Activated CD4-positive, CD25-positive, alpha-beta regulatory T cell treated with anti-CD3 and anti-CD28 coated beads, Interleukin-2, amount 50 U/mL, for 72 hours (primary cell): ENCODE measurements at regions not wholly inside any gene's neighbourhood (a gene's known extent, or its start where the extent isn't known, plus 50 kb on each side); places are given as distances from the start of the nearest gene placed in this dataset.
"Not testable (repeated sequence)": the region's sequence is repeated elsewhere in the genome, so short reads cannot be mapped to it uniquely, and the experiment has no call there.

ENCODE experiments used
- DNase-seq: peaks from one replicate; pipeline ENCODE4 v3.0.0; 2021

GRCh38 chr7:106522696-106523095, 138.3 kb downstream of the CCDC71L start:
- no peak for DNase-seq

- DNase-seq, result no peak
Observed at GRCh38 chr7:106521541-106521940, 139.4 kb downstream of the CCDC71L start.

GRCh38 chr7:106520962-106521514, 139.9 kb downstream of the CCDC71L start:
- no peak for DNase-seq

DNA sequence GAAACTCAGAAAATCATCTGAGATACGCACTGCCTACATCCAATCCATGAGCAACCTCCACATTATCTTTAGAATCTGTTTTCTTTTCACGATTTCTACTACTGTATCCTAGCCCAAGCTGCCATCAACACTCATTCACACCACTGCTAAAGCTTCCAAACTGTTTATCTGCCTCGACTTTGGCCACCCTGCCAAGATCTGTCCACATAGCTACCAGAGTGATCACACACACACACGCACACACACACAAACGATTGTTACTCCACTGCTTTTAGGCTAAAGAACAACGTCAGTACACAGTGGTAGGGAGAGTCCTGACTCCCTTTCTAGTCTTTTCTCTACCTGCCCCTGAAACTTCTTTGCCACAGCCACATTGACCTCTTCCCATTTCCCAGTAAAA, 142.0 kb downstream of the CCDC71L start:
- DNase-seq, result no peak

DNA sequence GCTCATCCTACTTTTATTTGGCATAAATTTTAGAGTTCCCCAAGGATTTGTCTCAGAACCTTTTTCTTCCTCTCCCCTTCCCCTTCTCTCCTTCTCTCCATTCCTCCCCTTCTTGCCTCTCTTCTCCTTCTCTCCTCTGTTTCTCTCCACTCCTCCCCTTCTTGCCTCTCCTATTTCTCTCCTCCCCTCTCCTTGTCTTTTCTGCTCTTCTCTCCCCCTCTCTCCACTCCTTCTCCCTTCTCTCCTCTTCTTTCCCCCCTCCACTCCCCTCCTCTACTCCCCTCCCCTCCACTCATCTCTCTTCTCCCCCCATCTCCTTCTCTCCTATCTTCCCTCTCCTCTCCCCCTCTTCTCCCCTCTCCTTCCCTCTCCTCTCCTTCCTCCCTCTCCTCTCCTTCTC, 142.7 kb downstream of the CCDC71L start:
- no peak for DNase-seq

DNA sequence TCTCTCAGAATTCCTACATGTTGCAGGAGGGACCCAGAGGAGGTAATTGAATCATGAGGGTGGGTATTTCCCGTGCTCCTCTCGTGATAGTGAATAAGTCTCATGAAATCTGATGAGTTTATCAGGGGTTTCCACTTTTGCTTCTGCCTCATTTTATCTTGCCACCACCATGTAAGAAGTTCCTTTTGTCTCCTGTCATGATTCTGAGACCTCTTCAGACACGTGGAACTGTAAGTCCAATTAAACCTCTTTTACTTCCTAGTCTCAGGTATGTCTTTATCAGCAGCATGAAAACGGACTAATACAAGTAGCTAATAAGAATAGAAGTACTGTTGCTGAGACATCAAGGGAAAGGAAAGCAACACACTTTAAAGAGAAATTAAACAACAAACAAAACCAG, 143.4 kb downstream of the CCDC71L start:
- DNase-seq, result no peak

DNA sequence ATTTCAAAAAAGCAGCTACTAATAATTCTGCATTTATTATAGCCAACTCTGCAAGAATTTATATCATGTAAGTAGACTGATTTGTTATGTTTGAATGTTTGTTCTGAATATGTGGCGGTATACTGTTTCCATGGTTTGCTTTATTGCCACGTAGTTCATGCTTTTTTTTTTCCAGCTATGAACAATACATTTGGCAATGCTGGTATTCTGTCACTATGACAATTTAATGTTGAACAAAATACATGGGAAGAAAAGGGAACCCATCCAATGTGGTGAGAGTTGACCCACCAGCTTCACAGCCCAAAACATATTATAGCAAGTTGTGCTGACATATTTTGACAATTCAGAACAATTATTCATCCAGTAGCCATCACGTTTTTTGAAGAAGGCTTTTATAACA, 145.6 kb downstream of the CCDC71L start:
- DNase-seq, result no peak

GRCh38 chr7:106514881-106515280, 146.1 kb downstream of the CCDC71L start:
- DNase-seq, result no peak

- DNase-seq, result no peak
Observed at GRCh38 chr7:106512217-106512616, 148.7 kb downstream of the CCDC71L start.

DNA sequence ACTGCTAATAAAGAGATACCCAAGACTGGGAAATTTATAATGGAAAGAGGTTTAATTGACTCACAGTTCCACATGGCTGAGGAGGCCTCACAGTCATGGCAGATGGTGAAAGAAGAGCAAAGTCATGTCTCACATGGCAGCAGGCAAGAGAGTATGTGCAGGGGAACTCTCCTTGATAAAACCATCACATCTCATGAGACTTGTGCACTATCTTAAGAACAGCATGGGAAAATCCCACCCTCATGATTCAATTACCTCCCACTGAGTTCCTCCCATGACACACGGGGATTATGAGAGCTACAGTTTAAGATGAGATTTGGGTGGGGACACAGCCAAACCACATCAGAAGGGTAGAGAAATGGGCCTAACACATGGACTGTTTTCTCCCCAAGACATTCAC, 156.3 kb downstream of the CCDC71L start:
- DNase-seq, result no peak

- DNase-seq, result no peak
Observed at GRCh38 chr7:106504207-106504606, 156.8 kb downstream of the CCDC71L start.

- DNase-seq, result no peak
Observed at GRCh38 chr7:106503626-106504025, 157.3 kb downstream of the CCDC71L start.

DNA sequence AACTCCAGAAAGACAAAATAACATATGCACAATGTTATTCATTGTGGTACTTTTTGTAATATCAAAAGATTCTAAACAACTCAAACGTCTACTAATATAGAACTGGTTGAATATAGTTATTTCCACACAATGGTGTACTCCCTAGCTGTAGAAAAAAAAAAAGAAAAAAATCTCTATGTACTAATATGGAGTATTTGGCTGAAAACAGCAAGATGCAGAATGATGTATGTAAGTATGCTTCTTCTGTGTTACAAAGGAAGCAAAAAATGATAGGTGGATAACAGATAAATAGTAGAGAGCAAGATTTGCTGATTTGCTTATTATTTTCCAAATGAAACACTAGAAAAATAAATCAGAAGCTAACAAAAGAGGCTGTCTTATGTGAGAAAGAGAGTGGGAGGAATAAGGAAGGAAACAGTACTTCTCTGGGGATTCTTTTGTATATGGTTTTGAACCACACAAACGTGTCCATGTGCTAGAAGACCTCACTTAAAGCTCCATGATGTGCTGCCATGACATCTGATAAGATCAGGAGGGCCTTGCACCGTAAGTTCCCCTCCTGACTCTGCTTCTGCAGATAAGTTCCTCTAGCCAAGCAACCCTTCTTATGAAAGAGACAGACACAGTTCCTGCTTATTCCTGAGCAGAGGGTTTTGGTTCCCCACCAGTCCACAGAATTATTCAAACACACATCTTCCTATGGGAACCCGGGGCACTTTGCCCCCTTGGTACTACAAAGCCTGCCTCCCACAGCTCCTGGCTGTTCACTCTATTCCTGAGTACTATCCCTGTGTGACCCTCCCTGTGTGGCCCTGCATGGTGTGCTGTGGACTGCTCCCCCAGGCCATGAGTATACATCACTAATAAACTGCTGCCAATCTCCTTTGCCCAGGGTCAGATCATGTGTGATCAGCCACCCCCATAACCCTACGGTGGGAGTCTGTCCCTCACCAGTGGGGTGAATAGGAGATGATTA, 159.1 kb downstream of the CCDC71L start:
- no peak for DNase-seq

DNA sequence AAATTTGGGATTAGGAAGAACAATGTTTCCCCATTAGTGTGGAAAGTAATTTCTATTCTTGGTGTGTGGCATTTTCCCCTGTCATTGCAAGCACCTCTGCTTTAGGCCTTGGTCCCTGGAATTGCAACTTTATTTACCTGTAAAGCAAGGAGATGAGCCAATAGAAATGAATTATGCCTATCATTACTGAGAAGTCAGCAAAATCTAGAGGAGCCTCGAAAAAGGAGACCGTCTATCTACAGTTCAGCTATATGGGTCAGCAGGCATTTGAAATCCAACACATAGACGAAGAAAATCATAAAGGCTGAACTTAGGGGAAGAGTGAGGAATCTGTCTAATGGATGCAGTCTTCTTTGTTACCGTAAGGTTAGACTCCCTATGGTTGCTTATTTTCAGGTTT, 161.1 kb downstream of the CCDC71L start:
- no peak for DNase-seq

DNA sequence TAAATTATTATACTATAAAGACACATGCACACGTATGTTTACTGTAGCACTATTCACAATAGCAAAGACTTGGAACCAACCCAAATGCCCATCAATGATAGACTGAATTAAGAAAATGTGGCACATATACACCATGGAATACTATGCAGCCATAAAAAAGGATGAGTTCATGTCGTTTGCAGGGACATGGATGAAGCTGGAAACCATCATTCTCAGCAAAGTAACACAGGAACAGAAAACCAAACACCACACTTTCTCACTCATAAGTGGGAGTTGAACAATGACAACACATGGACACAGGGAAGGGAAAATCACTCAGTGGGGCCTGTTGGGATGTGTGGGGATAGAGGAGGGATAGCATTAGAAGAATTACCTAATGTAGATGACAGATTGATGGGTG, 163.0 kb downstream of the CCDC71L start:
- not testable (repeated sequence) for DNase-seq

GRCh38 chr7:106493041-106493731, 167.8 kb downstream of the CCDC71L start:
- no peak for DNase-seq

- DNase-seq, result no peak
Observed at GRCh38 chr7:106488465-106488864, 172.5 kb downstream of the CCDC71L start.

GRCh38 chr7:106487892-106488291, 173.1 kb downstream of the CCDC71L start:
- DNase-seq, result no peak

DNA sequence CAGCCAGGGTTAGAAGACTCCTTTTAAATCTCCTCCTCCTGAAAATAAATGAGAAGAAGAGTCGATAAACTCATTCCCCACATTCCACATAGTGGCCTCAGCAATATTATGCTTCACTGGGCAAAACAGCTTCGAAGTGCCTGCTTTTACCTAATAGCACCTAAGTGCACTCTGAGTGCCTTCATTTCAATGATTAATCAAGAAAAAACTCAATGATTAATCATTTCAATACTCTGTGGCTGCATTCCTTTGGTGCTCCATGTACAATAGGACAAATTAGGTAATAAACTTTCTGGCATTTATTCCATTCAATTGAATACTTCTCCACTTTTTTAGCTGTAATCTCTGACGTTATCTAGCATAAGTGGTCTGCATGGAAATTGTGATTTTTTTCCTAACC, 174.6 kb downstream of the CCDC71L start:
- no peak for DNase-seq

- DNase-seq, result no peak
Observed at GRCh38 chr7:106485919-106486318, 175.0 kb downstream of the CCDC71L start.

DNA sequence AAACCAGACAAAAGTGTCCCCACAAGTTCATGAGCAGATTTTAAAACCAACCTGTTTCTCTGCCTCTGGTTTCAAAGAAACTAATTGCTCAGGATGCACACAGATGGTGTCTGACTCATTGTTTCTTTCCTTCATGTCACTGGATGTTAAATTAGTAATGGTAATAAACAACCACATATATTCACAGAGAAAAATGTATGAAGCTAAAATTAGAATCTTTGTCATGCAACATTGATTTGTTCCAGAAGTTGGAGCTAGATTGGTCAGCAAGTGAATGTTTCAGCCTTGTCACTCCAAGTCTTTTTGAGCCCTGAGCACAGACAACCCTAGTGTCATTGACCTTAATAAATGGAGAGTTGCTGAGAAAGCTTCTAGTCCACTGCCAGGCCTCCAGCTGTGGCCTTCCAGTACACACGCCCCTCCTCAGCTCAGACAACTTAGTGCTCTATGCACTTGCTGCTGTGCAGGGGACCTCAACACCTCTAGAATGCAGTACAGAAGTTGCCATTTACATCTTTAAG, 175.9 kb downstream of the CCDC71L start:
- no peak for DNase-seq

DNA sequence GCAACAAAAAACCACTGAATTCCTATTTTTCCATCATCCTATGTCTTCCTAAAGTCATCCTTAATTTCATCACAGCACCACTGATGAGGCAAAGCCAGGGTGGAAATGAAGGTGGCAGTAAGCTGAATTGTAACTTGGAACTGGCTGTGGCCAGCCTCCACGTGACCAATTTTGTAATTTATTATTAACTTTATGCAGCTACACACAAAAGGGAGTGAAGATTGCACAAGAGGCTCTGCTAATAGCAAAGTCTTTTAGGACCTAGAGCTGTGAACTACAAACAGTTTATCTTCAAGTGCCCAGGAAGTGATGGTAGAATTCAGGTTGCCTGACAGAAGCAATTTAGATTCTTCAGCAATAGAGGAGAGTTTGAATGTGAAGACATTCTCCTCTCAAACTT, 176.4 kb downstream of the CCDC71L start:
- no peak for DNase-seq

GRCh38 chr7:106482091-106482490, 178.9 kb downstream of the CCDC71L start:
- no peak for DNase-seq

DNA sequence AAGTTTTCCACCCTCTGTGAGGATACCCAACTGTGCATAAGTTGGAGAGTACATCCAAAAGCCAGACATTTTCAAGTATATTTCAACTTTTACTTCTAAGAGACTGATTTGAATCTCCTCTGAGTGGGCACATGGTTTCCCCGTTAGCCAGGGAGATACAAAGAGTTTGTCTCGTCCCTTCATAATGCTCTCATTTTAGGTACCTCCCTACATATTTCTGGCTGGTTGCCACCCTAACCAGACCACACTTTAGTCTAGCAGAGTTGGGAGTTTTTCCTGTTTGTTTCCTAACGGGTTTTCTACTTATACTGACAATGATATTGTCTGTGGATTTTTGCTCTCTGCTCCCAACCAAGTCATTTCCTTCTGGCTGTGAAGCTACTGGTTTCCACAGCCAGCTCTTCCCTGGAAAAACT, 180.3 kb downstream of the CCDC71L start:
- no peak for DNase-seq
